Stomach smooth muscle (tissue), 2 donors: ENCODE measurements at regions not wholly inside any gene's neighbourhood (a gene's known extent, or its start where the extent isn't known, plus 50 kb on each side); places are given as distances from the start of the nearest gene placed in this dataset.

ENCODE experiments used
- H3K27ac ChIP-seq: one replicate; pipeline ENCODE4 v1.7.0; 2013; ENCODE audit warnings: mild to moderate bottlenecking, low read length, inconsistent platforms
- H3K27me3 ChIP-seq, 2 donors: one replicate each; pipeline ENCODE4 v1.7.0; 2013; ENCODE audit warnings: low read length in 2 of 2; ENCODE audit not compliant: insufficient read depth in 2 of 2, control insufficient read depth in 1 of 2
- H3K36me3 ChIP-seq, 2 donors: one replicate each; pipeline ENCODE4 v1.7.0; 2013; ENCODE audit warnings: low read length in 2 of 2; ENCODE audit not compliant: control insufficient read depth in 2 of 2, insufficient read depth in 2 of 2
- H3K4me1 ChIP-seq: one replicate; pipeline ENCODE4 v1.7.0; 2013; ENCODE audit warnings: low read length; ENCODE audit not compliant: control insufficient read depth, insufficient read depth
- H3K4me3 ChIP-seq, 2 donors: one replicate each; pipeline ENCODE4 v1.7.0; 2013; ENCODE audit warnings: low read length in 2 of 2
- H3K9ac ChIP-seq, 2 donors: one replicate each; pipeline ENCODE4 v1.7.0; 2013; ENCODE audit warnings: low read length in 2 of 2, mild to moderate bottlenecking in 1 of 2
- H3K9me3 ChIP-seq, 2 donors: one replicate each; pipeline ENCODE4 v1.7.0; 2013; ENCODE audit warnings: low read length in 2 of 2; ENCODE audit not compliant: control insufficient read depth in 2 of 2
- donor health status: healthy.
- donor health status: Pancreatic carcinoma.

DNA sequence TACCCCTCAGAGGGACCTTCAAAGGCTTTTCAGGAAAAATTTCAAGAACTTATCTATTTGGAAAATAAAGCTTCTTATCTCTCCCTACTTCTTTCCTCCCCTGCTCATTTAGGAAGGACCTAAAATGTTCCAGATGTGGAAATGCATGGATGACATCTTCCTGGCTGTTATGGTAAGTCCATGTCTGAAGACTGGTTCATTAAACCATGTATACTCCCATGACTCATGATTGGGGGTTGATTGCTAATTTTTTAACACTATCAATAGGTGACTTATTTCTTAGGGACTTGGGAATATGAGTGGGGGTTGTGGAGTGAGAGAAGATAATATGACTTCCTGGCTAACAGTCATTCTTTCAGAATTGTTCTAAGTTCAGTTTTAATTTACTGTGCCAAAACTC lies 104.0 kb upstream of the PARD3B start:
- H3K9me3 ChIP-seq: no peaks in the 10 kb centered on the region
- H3K9ac ChIP-seq: no peak overlapping the region
- no peak overlapping the region for H3K4me3 ChIP-seq
- no peaks in the 10 kb centered on the region for H3K4me1 ChIP-seq
- no peaks in the 10 kb centered on the region for H3K27me3 ChIP-seq
- no peak overlapping the region for H3K27ac ChIP-seq
- no peaks in the 10 kb centered on the region for H3K36me3 ChIP-seq

DNA sequence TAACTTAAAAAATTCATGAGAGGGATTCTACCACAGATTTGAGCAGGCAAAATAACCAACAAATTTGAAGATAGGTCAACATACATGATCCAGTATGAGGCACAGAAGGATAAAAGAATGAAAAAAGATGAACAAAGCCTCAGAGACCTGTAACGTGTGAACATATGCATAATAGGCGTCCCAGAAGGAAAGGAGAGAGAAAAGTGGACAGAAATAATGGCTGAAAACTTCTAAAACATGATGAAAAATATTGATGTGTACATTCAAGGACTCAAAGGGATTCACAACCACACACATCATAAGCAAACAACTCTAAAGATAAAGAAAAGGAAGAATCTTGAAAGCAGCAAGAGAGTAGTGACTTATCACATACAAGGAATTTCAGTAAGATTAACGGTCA lies 100.1 kb upstream of the PARD3B start:
- no peak overlapping the region for H3K27ac ChIP-seq
- H3K9me3 ChIP-seq: no peaks in the 10 kb centered on the region
- no peak overlapping the region for H3K9ac ChIP-seq
- no peaks in the 10 kb centered on the region for H3K4me1 ChIP-seq
- no peaks in the 10 kb centered on the region for H3K27me3 ChIP-seq
- H3K36me3 ChIP-seq: no peaks in the 10 kb centered on the region
- no peak overlapping the region for H3K4me3 ChIP-seq

DNA sequence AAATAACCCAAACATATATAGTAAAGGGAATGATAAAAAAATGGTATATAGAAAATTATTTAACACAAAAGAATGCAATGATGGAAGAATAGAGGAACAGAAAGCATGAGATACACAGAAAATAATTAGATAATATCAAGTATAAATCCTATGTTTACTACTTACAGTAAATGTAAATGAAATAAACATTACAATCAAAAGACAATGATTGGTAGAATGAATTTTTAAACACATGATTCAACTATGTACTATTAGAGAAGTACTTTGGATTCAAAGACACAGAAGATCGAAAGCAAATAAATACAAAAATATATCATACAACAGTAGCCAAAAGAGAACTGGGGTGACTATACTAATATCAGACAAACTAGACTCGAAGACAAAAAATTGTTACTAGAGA lies 97.6 kb upstream of the PARD3B start:
- peaks cover 8% of the 10 kb centered on the region for H3K4me1 ChIP-seq
- H3K27me3 ChIP-seq: no peaks in the 10 kb centered on the region
- H3K9ac ChIP-seq: no peak overlapping the region
- H3K4me3 ChIP-seq: no peak overlapping the region
- no peaks in the 10 kb centered on the region for H3K36me3 ChIP-seq
- no peak overlapping the region for H3K27ac ChIP-seq
- H3K9me3 ChIP-seq: no peaks in the 10 kb centered on the region

DNA sequence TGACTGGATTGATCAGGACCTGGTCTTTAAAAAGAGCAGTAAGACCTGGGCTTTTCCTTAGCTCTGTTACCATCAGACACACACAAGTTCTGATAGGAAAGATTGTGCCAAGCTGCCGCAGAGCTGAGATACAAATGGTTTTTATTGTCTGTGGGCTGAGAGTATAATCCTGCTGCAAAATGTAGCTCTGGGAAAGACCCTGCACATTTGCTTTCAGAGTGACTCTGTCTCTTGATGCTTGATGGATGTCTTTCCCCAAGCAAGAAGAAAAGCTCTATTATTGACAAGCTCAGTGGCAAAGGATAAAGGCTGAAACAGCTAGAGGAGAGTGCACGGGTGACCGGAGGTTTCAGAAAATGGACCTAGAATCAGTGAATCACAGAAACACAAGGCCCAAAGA lies 95.3 kb upstream of the PARD3B start:
- peaks cover 25% of the 10 kb centered on the region for H3K4me1 ChIP-seq
- H3K4me3 ChIP-seq: no peak overlapping the region
- H3K36me3 ChIP-seq: no peaks in the 10 kb centered on the region
- no peak overlapping the region for H3K27ac ChIP-seq
- no peaks in the 10 kb centered on the region for H3K9me3 ChIP-seq
- no peaks in the 10 kb centered on the region for H3K27me3 ChIP-seq
- no peak overlapping the region for H3K9ac ChIP-seq

DNA sequence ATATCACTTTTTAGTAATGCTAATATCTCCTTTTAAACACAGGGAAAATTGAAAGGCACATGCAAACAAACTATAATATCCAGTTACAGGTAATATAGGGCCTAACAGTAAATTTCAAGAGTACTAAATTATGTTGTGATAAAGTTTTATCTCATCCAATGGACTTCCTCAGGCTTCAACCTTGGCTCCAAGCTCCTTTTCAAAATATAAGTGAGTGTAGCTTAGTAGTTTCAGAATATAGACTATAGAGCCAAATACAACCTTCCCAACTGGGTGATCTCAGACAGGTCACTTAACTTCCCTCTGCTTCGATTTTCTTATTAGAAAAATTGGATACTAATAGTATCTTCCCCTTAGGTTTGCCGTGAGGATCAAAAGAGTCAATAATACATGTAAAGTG lies 93.5 kb upstream of the PARD3B start:
- Histone ChIP-seq H3K27me3 (no peaks in the 10 kb centered on the region), H3K27ac (peak overlapping the region; percentile 83), H3K9ac (no peak overlapping the region), H3K9me3 (no peaks in the 10 kb centered on the region), H3K4me1 (peaks cover 27% of the 10 kb centered on the region), H3K36me3 (no peaks in the 10 kb centered on the region), H3K4me3 (no peak overlapping the region)

DNA sequence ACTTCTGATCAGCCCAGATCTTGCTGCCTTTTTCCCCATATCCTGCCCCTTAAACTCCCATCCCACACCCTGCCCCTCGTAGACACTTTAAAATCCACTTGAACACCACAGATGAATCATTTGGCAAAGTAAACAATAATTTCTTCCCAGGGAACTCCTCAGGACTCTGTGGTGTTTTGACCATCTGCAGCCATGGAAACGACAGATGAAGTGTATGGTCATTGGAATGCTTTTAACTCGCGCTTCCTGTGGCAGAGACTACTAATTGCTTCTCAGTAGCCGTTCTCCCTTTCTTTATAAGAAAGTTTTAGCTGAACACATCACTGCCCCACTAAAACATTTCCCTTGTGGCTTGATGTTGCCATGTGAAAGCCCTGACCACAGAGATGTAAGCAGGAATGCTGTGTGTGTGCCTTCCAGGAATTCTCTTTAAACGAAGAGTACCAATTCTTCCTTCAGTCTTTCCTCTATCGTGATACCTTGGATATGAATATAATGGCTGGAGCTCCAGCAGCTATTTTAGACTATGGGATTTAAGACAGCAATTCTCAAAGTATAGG lies 92.7 kb upstream of the PARD3B start:
- H3K27me3 ChIP-seq: no peaks in the 10 kb centered on the region
- peaks cover 27% of the 10 kb centered on the region for H3K4me1 ChIP-seq
- H3K4me3 ChIP-seq: peak overlapping the region; percentile 6 to 47
- H3K36me3 ChIP-seq: no peaks in the 10 kb centered on the region
- peak overlapping the region; percentile 83 for H3K27ac ChIP-seq
- no peaks in the 10 kb centered on the region for H3K9me3 ChIP-seq
- H3K9ac ChIP-seq: peak overlapping the region in 1 of 2 donors; percentile 52

DNA sequence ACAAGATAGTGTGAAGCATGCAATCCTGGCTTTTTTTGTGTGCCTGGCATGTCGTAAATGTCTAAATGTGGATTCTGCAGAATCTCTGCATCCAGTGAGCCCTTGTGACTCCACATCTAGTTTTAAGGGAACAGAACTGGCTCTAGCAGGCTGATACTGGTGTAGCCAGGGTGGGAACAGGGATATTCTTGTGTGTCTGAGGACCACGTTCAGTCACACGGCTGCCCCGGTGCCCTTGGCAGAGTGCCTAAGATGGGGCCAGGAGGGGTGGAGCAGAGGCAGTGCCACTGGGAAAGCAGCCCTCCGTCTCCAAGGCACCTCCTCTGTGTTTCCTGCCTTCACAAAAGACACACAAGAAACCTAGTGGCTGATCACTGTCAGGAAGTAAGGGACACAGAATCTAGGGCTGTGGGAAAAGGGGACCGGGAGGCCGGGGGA lies 91.5 kb upstream of the PARD3B start:
- no peaks in the 10 kb centered on the region for H3K27me3 ChIP-seq
- peaks cover 27% of the 10 kb centered on the region for H3K4me1 ChIP-seq
- H3K36me3 ChIP-seq: no peaks in the 10 kb centered on the region
- no peaks in the 10 kb centered on the region for H3K9me3 ChIP-seq
- H3K27ac ChIP-seq: peak overlapping the region; percentile 84
- H3K9ac ChIP-seq: peak overlapping the region in 1 of 2 donors; percentile 63
- peak overlapping the region in 1 of 2 donors; percentile 56 for H3K4me3 ChIP-seq

DNA sequence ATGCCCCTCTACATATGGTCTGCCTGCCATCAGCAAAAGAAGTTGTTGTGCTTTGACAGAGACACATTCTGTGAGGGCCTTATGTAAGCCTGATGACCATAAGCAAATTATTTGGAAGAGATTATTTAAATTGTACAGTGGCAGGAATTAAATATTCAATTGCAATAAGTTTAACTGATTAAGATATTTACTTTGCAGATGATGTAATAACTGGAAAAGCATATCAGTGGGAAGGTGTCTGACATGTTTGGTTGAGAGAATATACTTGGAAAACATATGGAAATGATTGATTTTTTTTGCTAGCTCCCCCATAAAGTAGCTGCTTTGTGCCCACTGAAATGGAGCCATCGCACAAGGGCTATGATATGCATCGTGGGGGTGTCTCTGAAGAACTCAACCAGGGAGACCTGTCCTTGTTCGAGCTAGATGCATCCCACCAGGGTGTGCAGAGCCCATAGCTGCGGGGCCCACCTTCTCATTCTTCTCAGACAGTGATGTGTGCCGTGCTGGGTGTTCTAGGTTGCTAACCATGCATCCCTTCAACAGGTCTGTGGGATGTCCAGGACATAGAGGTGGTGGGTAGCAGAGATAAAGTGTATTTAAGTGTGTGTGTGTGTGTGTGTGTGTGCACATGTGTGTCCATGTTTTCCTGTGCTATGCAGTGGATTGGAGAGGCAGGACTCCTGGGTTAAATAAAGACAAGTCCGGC lies 90.4 kb upstream of the PARD3B start:
- Histone ChIP-seq H3K9me3 (no peaks in the 10 kb centered on the region), H3K27ac (peak overlapping the region; percentile 84), H3K36me3 (no peaks in the 10 kb centered on the region), H3K4me3 (no peak overlapping the region), H3K9ac (no peak overlapping the region), H3K27me3 (no peaks in the 10 kb centered on the region), H3K4me1 (peaks cover 27% of the 10 kb centered on the region)

DNA sequence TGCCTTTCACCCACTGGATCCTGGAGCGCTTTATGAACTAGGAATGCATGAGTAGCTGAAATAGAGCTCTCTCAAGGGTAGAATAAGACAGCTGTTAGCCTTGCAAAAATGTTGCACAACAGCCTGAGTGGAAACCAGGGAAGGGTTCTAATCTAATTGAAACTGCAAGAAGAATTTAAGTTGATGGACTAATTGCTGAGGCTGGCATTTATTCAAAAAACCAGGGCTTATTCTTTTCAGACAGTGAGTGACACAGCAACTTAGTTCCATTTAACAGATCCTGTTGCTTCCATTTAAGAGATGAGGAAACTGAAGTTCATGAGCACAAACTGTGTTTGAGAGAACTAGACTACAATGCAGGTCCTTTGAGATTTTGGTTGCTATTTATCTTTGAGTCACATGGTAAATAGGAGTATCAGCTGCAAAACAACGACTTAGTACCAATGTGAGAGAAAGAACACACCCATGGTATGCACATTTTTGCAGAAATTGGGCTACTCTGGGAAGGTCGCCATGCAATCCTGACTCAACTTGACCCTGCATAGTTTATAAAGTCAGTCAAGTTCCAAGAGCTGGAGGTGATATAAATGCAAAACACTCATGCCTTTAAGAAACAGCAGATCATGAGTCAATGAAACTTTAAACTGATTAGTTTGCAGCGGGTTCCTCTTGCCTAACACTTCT lies 76.4 kb upstream of the PARD3B start:
- H3K9me3 ChIP-seq: no peaks in the 10 kb centered on the region
- H3K27ac ChIP-seq: no peak overlapping the region
- no peak overlapping the region for H3K9ac ChIP-seq
- H3K36me3 ChIP-seq: no peaks in the 10 kb centered on the region
- H3K4me1 ChIP-seq: no peaks in the 10 kb centered on the region
- H3K27me3 ChIP-seq: no peaks in the 10 kb centered on the region
- no peak overlapping the region for H3K4me3 ChIP-seq

DNA sequence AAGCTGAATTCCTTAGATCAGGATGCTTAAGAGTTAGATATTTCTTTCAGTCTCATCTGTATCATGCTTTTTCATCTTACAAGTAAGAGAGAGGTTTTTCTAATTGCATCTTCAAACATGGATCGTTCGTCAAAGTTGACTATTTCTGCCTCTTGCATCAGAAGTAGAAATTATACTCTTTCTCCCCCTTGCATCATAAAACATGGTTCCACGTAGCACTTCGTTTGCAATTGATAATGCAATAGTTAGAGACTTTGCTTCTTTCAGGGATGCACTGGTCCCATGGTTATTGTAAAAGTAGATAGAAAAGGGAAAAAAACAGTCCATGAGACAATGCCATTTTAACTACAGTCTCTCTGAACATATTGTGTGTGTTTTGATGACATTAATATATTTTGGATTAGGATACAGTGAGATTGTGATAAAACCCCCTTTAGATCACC lies 75.1 kb upstream of the PARD3B start:
- Histone ChIP-seq H3K4me1 (no peaks in the 10 kb centered on the region), H3K9me3 (no peaks in the 10 kb centered on the region), H3K27ac (no peak overlapping the region), H3K4me3 (no peak overlapping the region), H3K36me3 (no peaks in the 10 kb centered on the region), H3K9ac (no peak overlapping the region), H3K27me3 (no peaks in the 10 kb centered on the region)
